SK-N-SH (cell line): ENCODE measurements at regions not wholly inside any gene's neighbourhood (a gene's known extent, or its start where the extent isn't known, plus 50 kb on each side); places are given as distances from the start of the nearest gene placed in this dataset.

ENCODE experiments used
- CTCF ChIA-PET: fragments of 300-600, 350-600 bp; formaldehyde crosslinking; extraction: SDS; loops from one replicate; lab custom pipeline; 2021; lab: Yijun Ruan, JAX
- POLR2A ChIA-PET: fragments of 350-600 bp; sonication (Branson Sonifier 250); formaldehyde crosslinking; extraction: SDS; loops from one replicate; lab custom pipeline; 2020; ENCODE audit warnings: antibody characterized with exemption, inconsistent platforms; lab: Yijun Ruan, JAX
- DNase-seq: peaks from one replicate; pipeline ENCODE4 v3.0.0; 2012
- H2AFZ ChIP-seq: fragments of 200-600 bp; sonication (generic); 2 replicates; pipeline ENCODE4 v1.8.1; 2016; ENCODE audit warnings: antibody characterized with exemption, mild to moderate bottlenecking, low read depth
- H3F3A ChIP-seq: fragments of 200-600 bp; sonication (generic); replicated peaks from 2 replicates; pipeline ENCODE3; 2016; ENCODE audit warnings: antibody characterized with exemption, mild to moderate bottlenecking; ENCODE audit not compliant: insufficient read depth
- H3K27ac ChIP-seq, 2 experiments: fragments of 200-500 bp in 1 of 2; fragments of 200-600 bp in 1 of 2; sonication (Bioruptor generic) in 1 of 2; sonication (generic), shearing (Covaris generic) in 1 of 2; 2 replicates each; pipeline versions ENCODE4 v1.5.1 to v1.6.1; 2014 to 2016; ENCODE audit warnings: low read depth in 2 of 2, inconsistent platforms in 1 of 2, low read length in 1 of 2, mild to moderate bottlenecking in 1 of 2, mixed read lengths in 1 of 2
- H3K27me3 ChIP-seq: fragments of 200-600 bp; sonication (generic), shearing (Covaris generic); 2 replicates; pipeline ENCODE4 v1.6.1; 2016; ENCODE audit warnings: mixed run types; ENCODE audit not compliant: insufficient read depth
- H3K36me3 ChIP-seq, 2 experiments: fragments of 200-500 bp in 1 of 2; fragments of 200-600 bp in 1 of 2; sonication (Bioruptor generic) in 1 of 2; sonication (generic) in 1 of 2; replicated peaks in 1 of 2; 2 replicates each; pipeline versions ENCODE3 to v1.5.1; 2014 to 2016; ENCODE audit warnings: low read length in 1 of 2, mild to moderate bottlenecking in 1 of 2; ENCODE audit not compliant: insufficient read depth in 2 of 2, control insufficient read depth in 1 of 2
- H3K4me1 ChIP-seq, 2 experiments: fragments of 200-500 bp in 1 of 2; fragments of 200-600 bp in 1 of 2; sonication (Bioruptor generic) in 1 of 2; sonication (generic), shearing (Covaris generic) in 1 of 2; 2 replicates each; pipeline versions ENCODE4 v1.5.1 to v1.6.1; 2014 to 2016; ENCODE audit warnings: low read depth in 1 of 2, low read length in 1 of 2, mixed run types in 1 of 2; ENCODE audit not compliant: insufficient read depth in 2 of 2, control insufficient read depth in 1 of 2
- H3K4me2 ChIP-seq: fragments of 200-600 bp; sonication (generic), shearing (Covaris generic); 2 replicates; pipeline ENCODE4 v1.6.1; 2017; ENCODE audit warnings: mixed run types
- H3K4me3 ChIP-seq, 2 experiments: fragments of 200-500 bp in 1 of 2; fragments of 200-600 bp in 1 of 2; sonication (Bioruptor generic) in 1 of 2; sonication (generic), shearing (Covaris generic) in 1 of 2; 2 replicates each; pipeline versions ENCODE4 v1.5.1 to v1.8.1; 2014 to 2016; ENCODE audit warnings: low read depth in 2 of 2, inconsistent platforms in 1 of 2, low read length in 1 of 2, mild to moderate bottlenecking in 1 of 2, mixed read lengths in 1 of 2, moderate library complexity in 1 of 2
- H3K79me2 ChIP-seq: fragments of 200-600 bp; sonication (generic); 2 replicates; pipeline ENCODE4 v1.8.1; 2017; ENCODE audit warnings: mild to moderate bottlenecking; ENCODE audit not compliant: insufficient read depth
- H3K9ac ChIP-seq: fragments of 200-600 bp; sonication (generic); 2 replicates; pipeline ENCODE4 v1.6.1; 2017; ENCODE audit warnings: mixed run types
- H3K9me2 ChIP-seq: fragments of 200-600 bp; sonication (generic); 2 replicates; pipeline ENCODE4 v1.6.1; 2017; ENCODE audit warnings: mixed run types
- H3K9me3 ChIP-seq: fragments of 200-600 bp; sonication (generic); 2 replicates; pipeline ENCODE4 v1.6.1; 2017; ENCODE audit warnings: mixed run types, mild to moderate bottlenecking, moderate library complexity
- H4K20me1 ChIP-seq: fragments of 200-600 bp; sonication (generic); 2 replicates; pipeline ENCODE4 v1.6.1; 2017; ENCODE audit warnings: mild to moderate bottlenecking, mixed run types; ENCODE audit not compliant: insufficient read depth
- ELF1 ChIP-seq: IDR thresholded peaks from 2 replicates; pipeline ENCODE4 v1.4.0; 2012
- FOSL2 ChIP-seq: IDR thresholded peaks from 2 replicates; pipeline ENCODE4 v1.4.0; 2012; ENCODE audit warnings: low read depth, mild to moderate bottlenecking, moderate library complexity, borderline replicate concordance
- GABPA ChIP-seq: IDR thresholded peaks from 2 replicates; pipeline ENCODE4 v1.4.0; 2012; ENCODE audit warnings: low read depth, mild to moderate bottlenecking
- JUND ChIP-seq: IDR thresholded peaks from 2 replicates; pipeline ENCODE4 v1.4.0; 2012
- POLR2AphosphoS5 ChIP-seq: IDR thresholded peaks from 2 replicates; pipeline ENCODE4 v1.6.1; 2012; ENCODE audit warnings: low read depth, low read length
- RCOR1 ChIP-seq: fragments of 150-350 bp; IDR thresholded peaks from 2 replicates; pipeline ENCODE4 v1.6.1; 2017; ENCODE audit warnings: antibody characterized with exemption, low read length
- SIN3A ChIP-seq: IDR thresholded peaks from 2 replicates; pipeline ENCODE4 v1.6.1; 2012; ENCODE audit warnings: low read depth, mild to moderate bottlenecking, low read length, moderate library complexity, borderline replicate concordance
- SMC3 ChIP-seq: IDR thresholded peaks from 2 replicates; pipeline ENCODE4 v1.6.1; 2012; ENCODE audit warnings: low read depth, low read length, improper control_type of control experiment
- TAF1 ChIP-seq: IDR thresholded peaks from 2 replicates; pipeline ENCODE4 v1.6.1; 2012; ENCODE audit warnings: low read depth, mild to moderate bottlenecking, low read length, moderate library complexity, borderline replicate concordance
- TEAD4 ChIP-seq: IDR thresholded peaks from 2 replicates; pipeline ENCODE4 v1.4.0; 2012; ENCODE audit warnings: mild to moderate bottlenecking, borderline replicate concordance; ENCODE audit not compliant: insufficient read depth
- YY1 ChIP-seq: IDR thresholded peaks from 2 replicates; pipeline ENCODE4 v1.4.0; 2012; ENCODE audit warnings: low read depth, mild to moderate bottlenecking
- WGBS: methylation state at CpG from one replicate; pipeline ENCODE4 v1.1.6; 2017; ENCODE audit warnings: low lambda C conversion rate; 5-methylcytosine and 5-hydroxymethylcytosine counted together
- TF ChIP-seq, protein P1 (sequence below): IDR thresholded peaks from 2 replicates; pipeline ENCODE4 v1.6.1; 2012; ENCODE audit warnings: mild to moderate bottlenecking, low read depth, low read length, moderate library complexity
- TF ChIP-seq, protein P2 (sequence below): fragments of 150-350 bp; IDR thresholded peaks from 2 replicates; pipeline ENCODE4 v1.6.1; 2017; ENCODE audit warnings: antibody characterized with exemption, low read length, low read depth, borderline replicate concordance
- TF ChIP-seq, protein P3 (sequence below): IDR thresholded peaks from 2 replicates; pipeline ENCODE4; 2012
- TF ChIP-seq, protein P4 (sequence below): fragments of 150-350 bp; IDR thresholded peaks from 2 replicates; pipeline ENCODE4 v1.6.1; 2016; ENCODE audit warnings: mild to moderate bottlenecking, low read depth, low read length
- TF ChIP-seq, protein P5 (sequence below): IDR thresholded peaks from 2 replicates; pipeline ENCODE4 v1.4.0; 2012; ENCODE audit warnings: low read depth, borderline replicate concordance

DNA sequence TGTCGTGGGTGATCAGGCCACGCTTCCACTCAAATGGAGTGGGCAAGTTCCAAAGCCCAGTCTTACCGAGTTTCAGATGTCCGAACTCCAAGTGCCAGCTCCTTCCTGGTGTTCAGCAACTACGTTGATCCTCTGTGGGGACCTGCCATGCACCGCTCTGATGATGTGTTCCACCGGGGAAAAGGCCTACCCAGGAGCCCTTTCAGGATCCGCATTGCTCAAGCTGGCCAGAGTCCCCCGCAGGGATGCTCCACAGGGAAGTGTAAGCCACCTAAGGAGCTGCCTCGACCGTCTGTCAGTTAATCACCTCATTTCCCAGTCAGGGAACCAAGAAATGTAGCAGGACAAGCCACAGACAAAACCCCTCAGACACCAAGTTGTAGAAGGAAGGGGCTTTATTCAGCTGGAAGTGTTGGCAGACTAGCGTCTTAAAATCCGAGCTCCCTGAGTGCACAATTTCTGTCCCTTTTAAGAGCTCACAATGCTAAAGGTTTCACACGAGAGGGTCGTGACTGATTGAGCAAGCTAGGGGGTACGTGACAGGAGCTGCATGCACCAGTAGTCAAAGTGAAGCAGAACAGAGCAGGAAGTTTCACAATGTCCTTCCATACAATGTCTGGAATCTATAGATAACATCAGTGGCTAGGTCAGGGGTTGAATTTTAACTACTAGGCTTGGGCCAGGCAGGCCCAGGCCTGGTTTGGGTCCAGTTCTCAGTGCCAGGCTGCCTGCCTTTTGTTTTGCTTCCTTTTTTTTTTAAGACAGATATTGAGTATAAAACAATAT lies 126.2 kb upstream of the ZDHHC15 start (continued):
- TF ChIP-seq, protein P1, sequence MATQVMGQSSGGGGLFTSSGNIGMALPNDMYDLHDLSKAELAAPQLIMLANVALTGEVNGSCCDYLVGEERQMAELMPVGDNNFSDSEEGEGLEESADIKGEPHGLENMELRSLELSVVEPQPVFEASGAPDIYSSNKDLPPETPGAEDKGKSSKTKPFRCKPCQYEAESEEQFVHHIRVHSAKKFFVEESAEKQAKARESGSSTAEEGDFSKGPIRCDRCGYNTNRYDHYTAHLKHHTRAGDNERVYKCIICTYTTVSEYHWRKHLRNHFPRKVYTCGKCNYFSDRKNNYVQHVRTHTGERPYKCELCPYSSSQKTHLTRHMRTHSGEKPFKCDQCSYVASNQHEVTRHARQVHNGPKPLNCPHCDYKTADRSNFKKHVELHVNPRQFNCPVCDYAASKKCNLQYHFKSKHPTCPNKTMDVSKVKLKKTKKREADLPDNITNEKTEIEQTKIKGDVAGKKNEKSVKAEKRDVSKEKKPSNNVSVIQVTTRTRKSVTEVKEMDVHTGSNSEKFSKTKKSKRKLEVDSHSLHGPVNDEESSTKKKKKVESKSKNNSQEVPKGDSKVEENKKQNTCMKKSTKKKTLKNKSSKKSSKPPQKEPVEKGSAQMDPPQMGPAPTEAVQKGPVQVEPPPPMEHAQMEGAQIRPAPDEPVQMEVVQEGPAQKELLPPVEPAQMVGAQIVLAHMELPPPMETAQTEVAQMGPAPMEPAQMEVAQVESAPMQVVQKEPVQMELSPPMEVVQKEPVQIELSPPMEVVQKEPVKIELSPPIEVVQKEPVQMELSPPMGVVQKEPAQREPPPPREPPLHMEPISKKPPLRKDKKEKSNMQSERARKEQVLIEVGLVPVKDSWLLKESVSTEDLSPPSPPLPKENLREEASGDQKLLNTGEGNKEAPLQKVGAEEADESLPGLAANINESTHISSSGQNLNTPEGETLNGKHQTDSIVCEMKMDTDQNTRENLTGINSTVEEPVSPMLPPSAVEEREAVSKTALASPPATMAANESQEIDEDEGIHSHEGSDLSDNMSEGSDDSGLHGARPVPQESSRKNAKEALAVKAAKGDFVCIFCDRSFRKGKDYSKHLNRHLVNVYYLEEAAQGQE: no peak
- no peak for TF ChIP-seq POLR2AphosphoS5
- no peak for TF ChIP-seq RCOR1
- TF ChIP-seq, protein P2, sequence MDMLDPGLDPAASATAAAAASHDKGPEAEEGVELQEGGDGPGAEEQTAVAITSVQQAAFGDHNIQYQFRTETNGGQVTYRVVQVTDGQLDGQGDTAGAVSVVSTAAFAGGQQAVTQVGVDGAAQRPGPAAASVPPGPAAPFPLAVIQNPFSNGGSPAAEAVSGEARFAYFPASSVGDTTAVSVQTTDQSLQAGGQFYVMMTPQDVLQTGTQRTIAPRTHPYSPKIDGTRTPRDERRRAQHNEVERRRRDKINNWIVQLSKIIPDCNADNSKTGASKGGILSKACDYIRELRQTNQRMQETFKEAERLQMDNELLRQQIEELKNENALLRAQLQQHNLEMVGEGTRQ: no peak
- TF ChIP-seq JUND: no peak
- TF ChIP-seq GABPA: no peak
- TF ChIP-seq, protein P3, sequence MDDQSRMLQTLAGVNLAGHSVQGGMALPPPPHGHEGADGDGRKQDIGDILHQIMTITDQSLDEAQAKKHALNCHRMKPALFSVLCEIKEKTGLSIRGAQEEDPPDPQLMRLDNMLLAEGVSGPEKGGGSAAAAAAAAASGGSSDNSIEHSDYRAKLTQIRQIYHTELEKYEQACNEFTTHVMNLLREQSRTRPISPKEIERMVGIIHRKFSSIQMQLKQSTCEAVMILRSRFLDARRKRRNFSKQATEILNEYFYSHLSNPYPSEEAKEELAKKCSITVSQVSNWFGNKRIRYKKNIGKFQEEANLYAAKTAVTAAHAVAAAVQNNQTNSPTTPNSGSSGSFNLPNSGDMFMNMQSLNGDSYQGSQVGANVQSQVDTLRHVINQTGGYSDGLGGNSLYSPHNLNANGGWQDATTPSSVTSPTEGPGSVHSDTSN: no peak
- TF ChIP-seq ELF1: no peak
- TF ChIP-seq, protein P4, sequence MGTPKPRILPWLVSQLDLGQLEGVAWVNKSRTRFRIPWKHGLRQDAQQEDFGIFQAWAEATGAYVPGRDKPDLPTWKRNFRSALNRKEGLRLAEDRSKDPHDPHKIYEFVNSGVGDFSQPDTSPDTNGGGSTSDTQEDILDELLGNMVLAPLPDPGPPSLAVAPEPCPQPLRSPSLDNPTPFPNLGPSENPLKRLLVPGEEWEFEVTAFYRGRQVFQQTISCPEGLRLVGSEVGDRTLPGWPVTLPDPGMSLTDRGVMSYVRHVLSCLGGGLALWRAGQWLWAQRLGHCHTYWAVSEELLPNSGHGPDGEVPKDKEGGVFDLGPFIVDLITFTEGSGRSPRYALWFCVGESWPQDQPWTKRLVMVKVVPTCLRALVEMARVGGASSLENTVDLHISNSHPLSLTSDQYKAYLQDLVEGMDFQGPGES: no peak
- TF ChIP-seq FOSL2: no peak
- TF ChIP-seq TAF1: no peak

DNA sequence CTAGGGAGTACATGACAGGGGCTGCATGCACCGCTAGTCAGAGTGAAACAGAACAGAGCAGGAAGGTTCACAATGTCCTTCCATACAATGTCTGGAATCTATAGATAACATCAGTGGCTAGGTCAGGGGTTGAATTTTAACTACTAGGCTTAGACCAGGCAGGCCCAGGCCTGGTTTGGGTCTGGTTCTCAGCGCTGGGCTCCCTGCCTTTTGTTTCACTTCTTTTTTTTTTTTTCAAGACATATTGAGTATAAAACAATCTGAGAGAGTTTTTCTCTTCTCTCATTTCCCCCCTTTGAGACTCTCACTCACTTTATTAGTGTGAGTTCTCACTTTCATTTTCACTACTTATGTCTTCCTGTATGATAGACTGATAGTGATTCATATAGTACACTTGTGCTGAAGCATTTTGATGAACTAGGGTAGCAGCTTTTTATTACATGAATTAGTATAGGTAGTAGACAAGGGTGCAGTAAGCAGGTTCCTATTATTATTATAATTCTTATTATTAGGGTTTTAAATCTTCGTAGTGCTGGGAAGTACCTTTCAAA lies 120.0 kb upstream of the ZDHHC15 start:
- H3K79me2 ChIP-seq: no peaks in the 10 kb centered on the region
- no peak overlapping the region for H3K4me3 ChIP-seq
- H3F3A ChIP-seq: no peaks in the 10 kb centered on the region
- H3K27me3 ChIP-seq: no peaks in the 10 kb centered on the region
- POLR2A ChIA-PET: no interaction called here
- no peak overlapping the region for H3K4me2 ChIP-seq
- H3K4me1 ChIP-seq: no peaks in the 10 kb centered on the region
- no peaks in the 10 kb centered on the region for H3K9me2 ChIP-seq
- DNase-seq: no peak
- no peak overlapping the region for H3K27ac ChIP-seq
- 6% methylated on average over 3 of the region's 3 CpGs for WGBS
- no peaks in the 10 kb centered on the region for H3K36me3 ChIP-seq
- H4K20me1 ChIP-seq: no peaks in the 10 kb centered on the region
- CTCF ChIA-PET: no interaction called here
- no peak overlapping the region for H3K9ac ChIP-seq
- H3K9me3 ChIP-seq: no peaks in the 10 kb centered on the region
- H2AFZ ChIP-seq: no peak overlapping the region
- no peak for TF ChIP-seq SIN3A
- TF ChIP-seq RCOR1: no peak
- TF ChIP-seq, protein P3: no peak
- TF ChIP-seq ELF1: no peak
- TF ChIP-seq TEAD4: no peak
- TF ChIP-seq SMC3: no peak
- TF ChIP-seq, protein P4: no peak
- TF ChIP-seq YY1: no peak
- TF ChIP-seq, protein P5, sequence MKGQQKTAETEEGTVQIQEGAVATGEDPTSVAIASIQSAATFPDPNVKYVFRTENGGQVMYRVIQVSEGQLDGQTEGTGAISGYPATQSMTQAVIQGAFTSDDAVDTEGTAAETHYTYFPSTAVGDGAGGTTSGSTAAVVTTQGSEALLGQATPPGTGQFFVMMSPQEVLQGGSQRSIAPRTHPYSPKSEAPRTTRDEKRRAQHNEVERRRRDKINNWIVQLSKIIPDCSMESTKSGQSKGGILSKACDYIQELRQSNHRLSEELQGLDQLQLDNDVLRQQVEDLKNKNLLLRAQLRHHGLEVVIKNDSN: no peak
